Body of pancreas (tissue), 4 donors: ENCODE measurements at regions not wholly inside any gene's neighbourhood (a gene's known extent, or its start where the extent isn't known, plus 50 kb on each side); places are given as distances from the start of the nearest gene placed in this dataset.
"Not testable (repeated sequence)": the region's sequence is repeated elsewhere in the genome, so short reads cannot be mapped to it uniquely, and the experiment has no call there.

Source experiments
- ATAC-seq: fragments of 150-250 bp; one replicate; pipeline ENCODE4 v1.9.1; 2016
- DNase-seq, 4 donors: peaks; one replicate each; pipeline ENCODE4 v3.0.0-alpha.2; 2019
- H3K27ac ChIP-seq, 4 donors: fragments of 200-600 bp; sonication (generic); 1 replicate in 3 of 4; 2 replicates in 1 of 4; pipeline versions ENCODE4 v1.5.1 to v1.6.1; 2016 to 2019; ENCODE audit warnings: mild to moderate bottlenecking in 1 of 4, mixed read lengths in 1 of 4, moderate library complexity in 1 of 4
- H3K27me3 ChIP-seq, 2 donors: fragments of 200-600 bp; sonication (generic); one replicate each; pipeline ENCODE4 v1.6.0; 2016; ENCODE audit warnings: mild to moderate bottlenecking in 1 of 2
- H3K36me3 ChIP-seq, 2 donors: fragments of 200-600 bp; sonication (generic); replicated peaks in 1 of 2; 2 replicates each; pipeline ENCODE4 v1.5.1; 2016; ENCODE audit warnings: low read depth in 2 of 2; ENCODE audit not compliant: insufficient read depth in 1 of 2
- H3K4me1 ChIP-seq: fragments of 200-600 bp; sonication (generic); one replicate; pipeline ENCODE4 v1.6.0; 2016
- H3K4me3 ChIP-seq, 2 donors: fragments of 200-600 bp; sonication (generic); 1 replicate in 1 of 2; 2 replicates in 1 of 2; pipeline ENCODE4 v1.5.1; 2016 to 2019
- H3K9me3 ChIP-seq, 3 donors: fragments of 200-600 bp; sonication (generic); 1 replicate in 2 of 3; 2 replicates in 1 of 3; pipeline ENCODE4 v1.5.1; 2016
- POLR2A ChIP-seq, 3 donors: fragments of 450-650 bp; IDR thresholded peaks; one replicate each; pipeline ENCODE4 v1.6.1; 2016; ENCODE audit warnings: antibody characterized with exemption in 3 of 3, mild to moderate bottlenecking in 2 of 3
- WGBS, 2 donors: methylation state at CpG; one replicate each; pipeline ENCODE4 v1.1.5; 2017; 5-methylcytosine and 5-hydroxymethylcytosine counted together
- intact Hi-C: fragments of 100-400 bp; cut with DNase I; formaldehyde crosslinking; loops from one replicate; pipeline ENCODE4 v1.15.1; 2023
- TF ChIP-seq, protein P1 (sequence below), 7 experiments: fragments of 450-650 bp in 4 of 7; fragments of 200-600 bp in 3 of 7; sonication (generic) in 3 of 7; IDR thresholded peaks; one replicate each; pipeline ENCODE4 v1.5.1; 2016 to 2019; ENCODE audit warnings: antibody characterized with exemption in 7 of 7

GRCh38 chrX:31014474-31014873 is 57.4 kb downstream of the FTHL17 start:
- H3K4me1 ChIP-seq, H3K4me3 ChIP-seq, DNase-seq, intact Hi-C loops, H3K27me3 ChIP-seq, ATAC-seq, H3K27ac ChIP-seq, H3K9me3 ChIP-seq, H3K36me3 ChIP-seq: not testable (repeated sequence)
- 75 to 84% methylated on average over 8 to 11 of the region's 11 CpGs for WGBS, 2 donors

DNA sequence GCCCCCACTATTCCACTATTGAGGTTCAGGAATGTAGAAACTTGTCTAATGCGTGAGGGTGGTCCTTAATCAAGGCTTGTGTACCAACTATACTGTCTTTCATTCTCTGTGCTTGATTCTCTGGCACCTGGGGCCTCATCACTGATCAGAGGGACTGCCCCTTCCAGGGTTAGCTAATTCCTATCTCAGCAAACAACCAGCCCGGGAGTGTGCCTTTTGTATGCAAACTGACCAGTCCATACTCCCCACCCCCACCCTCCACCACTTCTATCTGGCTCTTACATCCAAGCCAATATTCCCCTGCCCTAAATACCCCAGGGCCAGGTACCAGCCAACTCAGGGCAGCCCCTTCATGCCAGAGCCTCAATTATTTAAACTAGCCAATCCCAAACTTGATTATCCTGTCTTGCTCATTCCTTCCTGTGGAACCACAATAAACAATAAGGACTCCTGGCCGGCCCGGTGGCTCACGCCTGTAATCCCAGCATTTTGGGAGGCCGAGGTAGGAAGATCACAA is 59.3 kb downstream of the FTHL17 start:
- H3K27ac ChIP-seq = no peak overlapping the region
- H3K9me3 ChIP-seq = no peaks in the 10 kb centered on the region
- no peak for DNase-seq
- H3K4me3 ChIP-seq = no peak overlapping the region
- no peaks in the 10 kb centered on the region for H3K36me3 ChIP-seq
- TF ChIP-seq POLR2A (IDR thresholded peaks at IDR 0.05) = no peak
- TF ChIP-seq, protein P1, sequence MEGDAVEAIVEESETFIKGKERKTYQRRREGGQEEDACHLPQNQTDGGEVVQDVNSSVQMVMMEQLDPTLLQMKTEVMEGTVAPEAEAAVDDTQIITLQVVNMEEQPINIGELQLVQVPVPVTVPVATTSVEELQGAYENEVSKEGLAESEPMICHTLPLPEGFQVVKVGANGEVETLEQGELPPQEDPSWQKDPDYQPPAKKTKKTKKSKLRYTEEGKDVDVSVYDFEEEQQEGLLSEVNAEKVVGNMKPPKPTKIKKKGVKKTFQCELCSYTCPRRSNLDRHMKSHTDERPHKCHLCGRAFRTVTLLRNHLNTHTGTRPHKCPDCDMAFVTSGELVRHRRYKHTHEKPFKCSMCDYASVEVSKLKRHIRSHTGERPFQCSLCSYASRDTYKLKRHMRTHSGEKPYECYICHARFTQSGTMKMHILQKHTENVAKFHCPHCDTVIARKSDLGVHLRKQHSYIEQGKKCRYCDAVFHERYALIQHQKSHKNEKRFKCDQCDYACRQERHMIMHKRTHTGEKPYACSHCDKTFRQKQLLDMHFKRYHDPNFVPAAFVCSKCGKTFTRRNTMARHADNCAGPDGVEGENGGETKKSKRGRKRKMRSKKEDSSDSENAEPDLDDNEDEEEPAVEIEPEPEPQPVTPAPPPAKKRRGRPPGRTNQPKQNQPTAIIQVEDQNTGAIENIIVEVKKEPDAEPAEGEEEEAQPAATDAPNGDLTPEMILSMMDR (IDR thresholded peaks at IDR 0.05) = no peak
- intact Hi-C loops = no loop called here
- no peaks in the 10 kb centered on the region for H3K27me3 ChIP-seq
- no peaks in the 10 kb centered on the region for H3K4me1 ChIP-seq
- no peak for ATAC-seq
- 72 to 75% methylated on average over 6 of the region's 6 CpGs for WGBS, 2 donors

DNA sequence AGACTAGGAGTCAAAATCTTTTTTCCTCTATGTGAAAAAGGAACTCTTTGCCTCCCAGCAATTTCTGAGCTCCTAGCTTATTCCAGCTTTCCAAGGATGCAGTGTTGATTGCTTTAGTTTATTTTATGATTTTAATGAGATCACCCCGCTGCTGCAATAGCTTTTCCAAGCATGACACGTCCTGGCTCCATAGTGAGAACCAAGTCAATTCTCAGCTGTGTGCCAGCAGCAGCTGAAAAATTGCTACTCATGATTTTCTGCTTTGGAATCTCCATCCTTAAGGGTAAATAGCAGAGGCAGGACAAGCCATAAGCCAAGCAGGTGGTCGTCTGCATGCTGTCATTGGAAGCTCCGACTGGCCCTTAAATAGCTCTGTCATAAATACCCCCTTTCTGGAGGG is 64.5 kb downstream of the FTHL17 start:
- ATAC-seq (no peak), DNase-seq (no peak)
- Histone ChIP-seq H3K27me3 (no peaks in the 10 kb centered on the region), H3K4me3 (no peak overlapping the region), H3K36me3 (no peaks in the 10 kb centered on the region), H3K9me3 (no peaks in the 10 kb centered on the region), H3K27ac (no peak overlapping the region), H3K4me1 (no peaks in the 10 kb centered on the region)
- WGBS, 2 donors = 46 to 61% methylated on average over 4 of the region's 4 CpGs
- TF ChIP-seq, protein P1 (IDR thresholded peaks at IDR 0.05) = no peak
- TF ChIP-seq POLR2A (IDR thresholded peaks at IDR 0.05) = no peak
- intact Hi-C loops = no loop called here

DNA sequence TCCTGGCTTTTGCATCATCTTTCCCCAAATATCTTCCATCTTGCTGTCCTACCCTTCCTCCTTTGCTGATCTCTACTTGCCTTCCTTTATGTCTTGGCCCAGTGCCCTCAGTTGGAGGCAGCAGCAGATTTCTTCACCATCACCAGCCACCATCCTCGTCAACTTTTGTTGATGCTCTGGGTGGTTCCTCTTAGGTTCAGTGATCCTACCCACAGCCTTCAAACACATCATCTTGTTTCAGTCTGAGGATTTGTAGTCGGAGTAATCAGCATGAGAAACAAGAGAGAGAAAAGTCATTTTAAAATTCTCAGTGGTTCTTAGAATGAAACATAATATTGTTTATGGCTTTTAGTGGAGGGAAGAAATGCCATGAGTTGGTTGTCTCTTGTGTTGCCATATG is 65.8 kb downstream of the FTHL17 start:
- H3K27ac ChIP-seq = no peak overlapping the region
- no peak for ATAC-seq
- H3K27me3 ChIP-seq = no peaks in the 10 kb centered on the region
- intact Hi-C loops = no loop called here
- no peaks in the 10 kb centered on the region for H3K9me3 ChIP-seq
- WGBS, 2 donors = 78% methylated on average over 2 of the region's 2 CpGs
- H3K4me1 ChIP-seq = no peaks in the 10 kb centered on the region
- DNase-seq = no peak
- no peaks in the 10 kb centered on the region for H3K36me3 ChIP-seq
- TF ChIP-seq POLR2A (IDR thresholded peaks at IDR 0.05) = no peak
- TF ChIP-seq, protein P1 (IDR thresholded peaks at IDR 0.05) = no peak
- no peak overlapping the region for H3K4me3 ChIP-seq

DNA sequence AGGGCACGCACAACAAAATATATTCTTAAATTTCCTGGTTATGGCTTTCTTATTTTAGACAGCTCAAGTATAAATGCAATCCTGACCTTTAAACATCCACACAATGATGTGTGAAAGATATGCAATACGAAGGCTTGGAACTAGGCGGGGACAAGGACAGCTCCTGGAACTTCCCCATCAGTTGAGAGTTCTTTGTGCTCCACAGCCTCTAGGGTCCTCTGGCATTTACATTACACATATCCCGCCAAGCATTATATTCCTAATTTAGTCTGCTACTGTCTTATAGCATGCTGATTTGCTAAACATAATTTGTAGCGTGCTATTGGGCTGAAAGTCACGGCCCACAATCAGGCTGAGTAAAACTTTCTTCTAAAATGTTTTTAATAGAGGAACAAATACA is 74.4 kb downstream of the FTHL17 start:
- TF ChIP-seq, protein P1 (IDR thresholded peaks at IDR 0.05) = no peak
- TF ChIP-seq POLR2A (IDR thresholded peaks at IDR 0.05) = no peak
- H3K4me3 ChIP-seq = no peak overlapping the region
- no peaks in the 10 kb centered on the region for H3K36me3 ChIP-seq
- H3K27me3 ChIP-seq = no peaks in the 10 kb centered on the region
- no peaks in the 10 kb centered on the region for H3K9me3 ChIP-seq
- H3K4me1 ChIP-seq = no peaks in the 10 kb centered on the region
- WGBS, 2 donors = 55 to 58% methylated on average over 5 to 6 of the region's 6 CpGs
- ATAC-seq = no peak
- no peak overlapping the region for H3K27ac ChIP-seq
- intact Hi-C loops = no loop called here
- DNase-seq = no peak
